Activated B cell treated with CpG ODN at 0.5 μM for 24 hours (primary cell): ENCODE measurements at regions not wholly inside any gene's neighbourhood (a gene's known extent, or its start where the extent isn't known, plus 50 kb on each side); places are given as distances from the start of the nearest gene placed in this dataset.
"Not testable (repeated sequence)": the region's sequence is repeated elsewhere in the genome, so short reads cannot be mapped to it uniquely, and the experiment has no call there.

Experiments used
- ATAC-seq: fragments of 200-7000 bp; cut with Tn5 transposase; one replicate; pipeline ENCODE4 v1.10.0; 2021; ENCODE audit warnings: low read depth, mild to moderate bottlenecking, moderate library complexity
- CTCF ChIA-PET: fragments of 350-600 bp; sonication (Branson Sonifier 250); formaldehyde crosslinking; loops from one replicate; lab custom pipeline; 2021; ENCODE audit warnings: antibody characterized with exemption; lab: Charles Lee
- POLR2A ChIA-PET: fragments of 350-600 bp; sonication (Branson Sonifier 250); formaldehyde crosslinking; loops from one replicate; lab custom pipeline; 2021; ENCODE audit warnings: antibody characterized with exemption; lab: Charles Lee
- DNase-seq: peaks from one replicate; pipeline ENCODE4 v3.0.0; 2022
- H3K27ac Mint-ChIP-seq: one replicate; pipeline ENCODE4 v1.8.0; 2020; ENCODE audit warnings: mixed read lengths
- H3K27me3 Mint-ChIP-seq: one replicate; pipeline ENCODE4 v1.8.0; 2021; ENCODE audit warnings: mixed read lengths
- H3K36me3 Mint-ChIP-seq: one replicate; pipeline ENCODE4 v1.8.0; 2021; ENCODE audit warnings: low read depth, mixed read lengths
- H3K4me1 Mint-ChIP-seq: one replicate; pipeline ENCODE4 v1.8.0; 2021; ENCODE audit warnings: mixed read lengths
- H3K4me3 Mint-ChIP-seq: one replicate; pipeline ENCODE4 v1.8.0; 2020; ENCODE audit warnings: mild to moderate bottlenecking, mixed read lengths
- H3K9me3 Mint-ChIP-seq: one replicate; pipeline ENCODE4 v1.8.0; 2020; ENCODE audit warnings: mixed read lengths
- CTCF ChIP-seq: fragments of 200-600 bp; IDR thresholded peaks from one replicate; pipeline ENCODE4 v1.8.0; 2022; ENCODE audit warnings: antibody characterized with exemption, mild to moderate bottlenecking
- intact Hi-C: fragments of 100-400 bp; cut with micrococcal nuclease; formaldehyde crosslinking; loops from one replicate; pipeline ENCODE4 v1.15.1; 2024

GRCh38 chr2:221726894-221727513 is 154.9 kb upstream of the EPHA4 start:
- DNase-seq (no peak), ATAC-seq (no peak)
- no peaks in the 10 kb centered on the region for H3K4me1 Mint-ChIP-seq
- no peak for TF ChIP-seq CTCF
- intact Hi-C loops, result no loop called here
- H3K36me3 Mint-ChIP-seq, result no peaks in the 10 kb centered on the region
- H3K27me3 Mint-ChIP-seq, result no peaks in the 10 kb centered on the region
- ChIA-PET POLR2A (no interaction called here), CTCF (interaction anchor here (0.6 kb wide), 1 partner anchor 1143 kb away, joined by 3 read pairs; no protein-coding TSS in a partner anchor)
- H3K9me3 Mint-ChIP-seq, result peaks cover 4% of the 10 kb centered on the region
- H3K27ac Mint-ChIP-seq, result no peak overlapping the region
- H3K4me3 Mint-ChIP-seq, result no peak overlapping the region

GRCh38 chr2:221724631-221725203 is 152.6 kb upstream of the EPHA4 start:
- no peak for ATAC-seq
- H3K27ac Mint-ChIP-seq, result no peak overlapping the region
- POLR2A ChIA-PET, result no interaction called here

DNA sequence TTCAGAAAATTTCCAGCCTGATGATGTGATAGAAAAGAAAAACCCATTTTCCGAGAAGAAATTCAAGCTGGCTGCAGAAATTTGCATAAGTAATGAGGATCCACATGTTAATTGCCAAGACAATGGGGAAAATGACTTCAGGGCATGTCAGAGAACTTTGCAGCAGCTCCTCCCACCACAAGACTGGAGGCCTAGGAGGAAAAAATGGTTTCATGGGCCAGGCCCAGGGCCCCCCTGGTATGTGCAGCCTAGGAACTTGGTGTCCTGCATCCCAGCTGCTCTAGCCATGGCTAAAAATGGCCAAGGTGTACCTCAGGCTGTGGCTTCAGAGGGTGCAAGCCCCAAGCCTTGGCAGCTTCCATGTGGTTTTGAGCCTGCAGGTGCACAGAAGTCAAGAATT is 152.0 kb upstream of the EPHA4 start:
- H3K4me3 Mint-ChIP-seq, H3K27ac Mint-ChIP-seq, H3K4me1 Mint-ChIP-seq, H3K27me3 Mint-ChIP-seq, CTCF ChIA-PET, intact Hi-C loops, POLR2A ChIA-PET, H3K36me3 Mint-ChIP-seq, ATAC-seq, H3K9me3 Mint-ChIP-seq, DNase-seq: not testable (repeated sequence)

More at GRCh38 chr2:221724631-221725203, 152.6 kb upstream of the EPHA4 start:
- intact Hi-C loops, result no loop called here
- no peak for DNase-seq
- Mint-ChIP-seq H3K27me3 (no peaks in the 10 kb centered on the region), H3K4me1 (no peaks in the 10 kb centered on the region), H3K9me3 (peaks cover 4% of the 10 kb centered on the region), H3K4me3 (no peak overlapping the region), H3K36me3 (no peaks in the 10 kb centered on the region)
- CTCF ChIA-PET, result no interaction called here
- no peak for TF ChIP-seq CTCF

- TF ChIP-seq CTCF, result no peak
- Mint-ChIP-seq H3K36me3 (no peaks in the 10 kb centered on the region), H3K27ac (no peak overlapping the region), H3K4me3 (no peak overlapping the region), H3K9me3 (peaks cover 3% of the 10 kb centered on the region), H3K27me3 (no peaks in the 10 kb centered on the region), H3K4me1 (no peaks in the 10 kb centered on the region)
- ChIA-PET POLR2A (no interaction called here), CTCF (no interaction called here)
- ATAC-seq (no peak), DNase-seq (no peak)
- intact Hi-C loops, result no loop called here
These were observed 144.6 kb upstream of the EPHA4 start for GRCh38 chr2:221716426-221717303.

DNA sequence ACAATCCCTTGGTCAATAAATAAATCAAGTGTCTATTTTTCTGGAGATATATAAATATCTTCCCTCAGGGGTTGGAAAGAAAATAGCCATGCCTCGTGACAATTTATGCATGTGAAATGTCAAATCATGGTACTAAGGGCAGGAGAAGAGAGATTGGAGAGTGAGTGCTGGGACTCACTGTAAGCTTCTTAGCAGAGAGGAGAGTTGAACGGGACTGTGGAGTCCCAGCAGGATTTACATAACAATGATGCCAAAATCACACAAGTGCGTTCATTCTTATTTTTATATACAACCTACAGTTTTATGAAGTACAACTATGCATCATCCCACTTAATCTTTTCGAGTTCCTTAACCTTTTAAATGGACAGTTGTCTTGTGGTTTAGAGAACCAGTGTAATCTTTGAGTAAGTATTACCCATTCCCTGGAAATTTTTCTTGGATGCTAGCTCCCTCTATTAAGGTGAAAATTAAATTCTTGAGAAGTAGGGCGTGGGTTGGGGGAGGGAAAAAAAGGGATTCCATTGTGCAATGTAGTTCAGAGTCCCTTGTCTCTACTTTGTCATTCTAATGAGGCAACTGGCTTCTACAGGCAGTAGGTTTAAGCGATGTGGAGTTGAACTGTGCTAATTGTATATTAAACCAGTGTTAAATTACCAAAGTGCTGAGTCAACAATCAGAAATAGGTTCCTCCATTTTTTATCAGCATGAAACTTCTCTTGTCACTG is 143.6 kb upstream of the EPHA4 start:
- Mint-ChIP-seq H3K4me1 (no peaks in the 10 kb centered on the region), H3K4me3 (no peak overlapping the region), H3K27ac (no peak overlapping the region), H3K36me3 (no peaks in the 10 kb centered on the region), H3K27me3 (no peaks in the 10 kb centered on the region), H3K9me3 (peaks cover 3% of the 10 kb centered on the region)
- intact Hi-C loops, result no loop called here
- ATAC-seq (no peak), DNase-seq (no peak)
- CTCF ChIA-PET, result no interaction called here
- POLR2A ChIA-PET, result no interaction called here
- no peak for TF ChIP-seq CTCF
